GM10266 (cell line): ENCODE measurements at regions not wholly inside any gene's neighbourhood (a gene's known extent, or its start where the extent isn't known, plus 50 kb on each side); places are given as distances from the start of the nearest gene placed in this dataset.
"Not testable (repeated sequence)": the region's sequence is repeated elsewhere in the genome, so short reads cannot be mapped to it uniquely, and the experiment has no call there.

ENCODE experiments used
- DNase-seq: peaks from one replicate; pipeline ENCODE4 v3.0.0; 2012; ENCODE audit errors: extremely low spot score
- TF ChIP-seq, protein P1 (sequence below): IDR thresholded peaks from 2 replicates; pipeline ENCODE4 v1.5.1; 2012; ENCODE audit warnings: mild to moderate bottlenecking, low read depth; ENCODE audit not compliant: control insufficient read depth, insufficient read depth; ENCODE audit errors: missing control alignments

DNA sequence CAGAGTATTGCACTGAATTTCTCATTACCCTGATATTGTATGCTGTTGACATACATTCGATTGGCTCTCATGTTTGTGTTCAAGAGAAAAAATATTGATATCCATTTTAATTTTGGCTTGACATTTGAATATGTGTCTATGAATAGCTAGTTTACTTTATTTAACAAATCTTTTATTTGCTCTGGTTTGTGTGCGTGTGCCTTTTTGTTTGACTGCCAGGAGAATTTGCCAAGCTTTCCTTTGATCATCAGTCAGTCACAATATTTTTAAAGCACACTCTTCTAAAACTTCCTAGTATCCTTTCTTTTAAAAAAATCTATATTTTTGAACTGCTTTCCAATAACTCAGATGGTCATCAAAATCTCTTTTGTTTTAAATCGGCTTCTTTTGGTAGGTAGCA is 179.3 kb upstream of the FLRT2 start:
- DNase-seq, result no peak
- TF ChIP-seq, protein P1, sequence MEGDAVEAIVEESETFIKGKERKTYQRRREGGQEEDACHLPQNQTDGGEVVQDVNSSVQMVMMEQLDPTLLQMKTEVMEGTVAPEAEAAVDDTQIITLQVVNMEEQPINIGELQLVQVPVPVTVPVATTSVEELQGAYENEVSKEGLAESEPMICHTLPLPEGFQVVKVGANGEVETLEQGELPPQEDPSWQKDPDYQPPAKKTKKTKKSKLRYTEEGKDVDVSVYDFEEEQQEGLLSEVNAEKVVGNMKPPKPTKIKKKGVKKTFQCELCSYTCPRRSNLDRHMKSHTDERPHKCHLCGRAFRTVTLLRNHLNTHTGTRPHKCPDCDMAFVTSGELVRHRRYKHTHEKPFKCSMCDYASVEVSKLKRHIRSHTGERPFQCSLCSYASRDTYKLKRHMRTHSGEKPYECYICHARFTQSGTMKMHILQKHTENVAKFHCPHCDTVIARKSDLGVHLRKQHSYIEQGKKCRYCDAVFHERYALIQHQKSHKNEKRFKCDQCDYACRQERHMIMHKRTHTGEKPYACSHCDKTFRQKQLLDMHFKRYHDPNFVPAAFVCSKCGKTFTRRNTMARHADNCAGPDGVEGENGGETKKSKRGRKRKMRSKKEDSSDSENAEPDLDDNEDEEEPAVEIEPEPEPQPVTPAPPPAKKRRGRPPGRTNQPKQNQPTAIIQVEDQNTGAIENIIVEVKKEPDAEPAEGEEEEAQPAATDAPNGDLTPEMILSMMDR, result no peak

DNA sequence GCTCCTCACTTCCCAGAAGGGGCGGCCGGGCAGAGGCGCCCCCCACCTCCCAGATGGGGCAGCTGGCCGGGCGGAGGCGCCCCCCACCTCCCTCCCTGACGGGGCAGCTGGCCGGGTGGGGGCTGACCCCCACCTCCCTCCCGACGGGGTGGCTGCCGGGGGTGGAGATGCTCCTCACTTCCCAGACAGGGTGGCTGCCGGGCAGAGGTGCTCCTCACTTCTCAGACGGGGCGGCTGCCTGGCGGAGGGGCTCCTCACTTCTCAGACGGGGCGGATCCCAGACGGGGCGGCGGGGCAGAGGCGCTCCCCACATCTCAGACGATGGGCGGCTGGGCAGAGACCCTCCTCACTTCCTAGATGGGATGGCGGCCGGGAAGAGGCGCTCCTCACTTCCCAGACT is 177.4 kb upstream of the FLRT2 start:
- not testable (repeated sequence) for DNase-seq

DNA sequence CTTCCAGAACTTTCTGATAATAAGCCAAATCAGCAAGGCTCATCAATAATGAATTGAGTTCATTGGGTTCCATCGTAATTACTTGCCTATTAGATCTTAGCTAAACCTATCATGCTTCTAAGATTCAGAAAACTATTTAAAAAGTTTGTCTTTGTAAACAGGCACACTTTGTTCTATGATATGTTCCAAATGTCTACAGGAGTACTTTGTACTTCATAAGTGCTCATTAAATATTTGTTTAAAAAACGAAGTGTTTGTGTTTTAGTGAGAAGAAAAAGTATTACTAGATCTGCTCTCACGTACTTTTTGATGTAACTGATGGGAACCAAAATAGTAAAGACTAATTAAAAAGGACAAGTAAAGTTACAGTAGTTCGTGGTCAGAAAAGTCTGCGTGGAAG is 172.8 kb upstream of the FLRT2 start:
- no peak for DNase-seq
- TF ChIP-seq, protein P1, result no peak

DNA sequence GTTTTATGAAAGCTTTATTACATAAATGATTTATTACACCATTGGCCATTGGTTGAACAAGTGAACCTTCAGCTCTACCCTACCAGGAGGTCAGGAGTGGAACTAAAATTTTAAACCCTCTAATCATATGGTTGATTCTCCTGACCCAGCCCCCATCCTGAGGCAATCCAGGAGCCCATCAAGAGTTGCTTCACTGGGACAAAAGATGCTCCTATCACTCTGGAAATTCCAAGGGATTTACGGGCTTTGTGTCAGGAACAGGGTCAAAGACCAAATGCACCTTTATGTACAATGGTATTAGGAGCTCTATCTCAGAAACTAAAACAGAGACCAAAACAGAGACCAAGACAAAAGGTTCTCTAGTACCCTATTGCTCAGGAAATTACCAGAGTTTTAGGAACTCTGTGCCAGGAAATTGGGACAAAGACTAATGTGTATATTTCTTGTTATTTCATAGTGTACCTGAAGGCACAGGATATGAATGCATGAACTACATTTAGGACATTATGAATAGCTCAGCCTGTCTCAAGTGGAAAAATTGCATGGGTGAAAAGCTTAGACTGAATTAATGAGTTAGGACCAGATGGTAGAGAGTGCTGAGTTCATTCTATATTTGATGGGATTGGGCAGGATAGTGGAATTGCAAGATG is 171.7 kb upstream of the FLRT2 start:
- TF ChIP-seq, protein P1, result no peak
- no peak for DNase-seq

DNA sequence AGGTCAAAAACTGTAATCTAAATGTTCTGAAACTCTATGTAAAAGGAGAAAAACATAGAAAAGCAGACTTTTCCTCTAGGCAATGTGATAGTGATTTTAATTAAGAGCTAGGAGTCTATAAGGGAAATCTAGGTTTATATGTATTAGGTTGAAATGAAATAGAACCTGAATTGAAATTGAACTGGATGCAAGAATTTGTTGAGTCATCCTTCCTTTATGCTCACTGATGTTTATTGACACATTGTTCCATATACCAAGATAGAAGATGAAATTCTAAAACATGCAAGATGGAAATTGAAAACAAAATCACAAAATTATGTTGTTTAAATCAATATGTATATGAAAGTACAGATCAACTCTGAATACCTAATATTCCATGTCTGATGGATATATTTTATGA is 170.4 kb upstream of the FLRT2 start:
- TF ChIP-seq, protein P1, result no peak
- no peak for DNase-seq

DNA sequence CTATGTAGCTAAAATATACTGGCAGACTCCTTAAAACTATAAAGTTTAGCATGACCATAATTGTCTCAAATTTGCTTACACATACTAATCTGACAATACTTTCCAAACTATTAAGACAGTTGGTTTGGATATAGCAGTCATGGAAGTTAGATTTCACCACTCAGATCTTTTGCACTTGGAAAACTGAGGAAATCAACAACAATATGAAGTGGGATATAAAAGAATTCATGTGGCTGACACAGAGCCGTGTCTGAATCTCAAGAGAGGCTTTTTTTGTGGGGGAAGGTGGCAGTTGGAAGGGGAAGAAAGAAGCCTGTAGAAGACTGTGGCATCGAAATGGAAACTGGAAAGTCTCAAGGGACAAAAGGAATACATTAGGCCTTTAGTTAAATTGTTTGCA is 166.6 kb upstream of the FLRT2 start:
- TF ChIP-seq, protein P1, result no peak

DNA sequence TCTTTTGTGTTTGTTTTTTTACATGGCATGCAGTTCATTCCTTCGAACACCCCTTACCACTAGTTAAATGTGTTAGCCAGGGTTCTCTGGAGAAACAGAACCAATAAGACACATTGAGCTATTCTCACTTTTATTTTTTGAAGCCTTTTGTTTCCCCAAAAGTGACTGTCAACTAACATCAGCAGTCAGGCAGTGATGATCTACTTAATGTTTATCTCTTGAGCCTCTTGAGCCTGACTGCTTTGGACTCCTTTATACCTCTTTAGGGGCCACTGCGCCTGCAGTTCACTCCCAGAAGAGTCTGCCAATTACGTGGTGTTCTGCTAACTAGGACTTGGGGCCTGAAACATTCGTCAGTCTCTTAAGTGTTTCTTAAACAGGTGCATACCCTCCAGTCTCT is 163.7 kb upstream of the FLRT2 start:
- TF ChIP-seq, protein P1, result no peak
- DNase-seq, result no peak

More for the DNA sequence above, 166.6 kb upstream of the FLRT2 start:
- no peak for DNase-seq

DNA sequence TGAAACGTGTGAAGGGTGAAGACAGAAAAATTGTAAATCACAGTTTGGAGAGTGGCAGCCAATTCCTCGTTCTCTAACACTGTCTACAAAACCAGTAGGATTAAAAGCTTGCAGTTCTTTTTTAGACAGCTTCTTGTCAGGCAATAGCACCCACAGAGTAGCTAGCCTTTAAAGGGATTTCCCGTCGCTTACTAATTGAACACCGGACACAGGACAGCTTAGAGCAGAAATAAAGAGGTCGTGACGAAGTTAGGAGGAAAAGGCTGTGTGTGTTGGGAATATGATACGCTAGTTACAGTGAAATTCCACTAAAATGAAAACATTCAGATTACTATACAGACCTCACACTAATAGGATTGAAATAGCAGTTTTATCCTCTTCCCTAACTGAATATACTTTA is 149.1 kb upstream of the FLRT2 start:
- TF ChIP-seq, protein P1, result no peak

More for the DNA sequence above, 149.1 kb upstream of the FLRT2 start:
- DNase-seq, result no peak
